Stromal cell of bone marrow (primary cell): ENCODE measurements at regions not wholly inside any gene's neighbourhood (a gene's known extent, or its start where the extent isn't known, plus 50 kb on each side); places are given as distances from the start of the nearest gene placed in this dataset.
"Not testable (repeated sequence)": the region's sequence is repeated elsewhere in the genome, so short reads cannot be mapped to it uniquely, and the experiment has no call there.

ENCODE experiments used
- DNase-seq: peaks from one replicate; pipeline ENCODE4 v3.0.0-alpha.2; 2012; ENCODE audit warnings: low read depth

- no peak for DNase-seq
Measured at GRCh38 chr7:49669692-49670260, 103.7 kb upstream of the VWC2 start.

GRCh38 chr7:49670991-49671390, 102.4 kb upstream of the VWC2 start:
- DNase-seq: no peak

GRCh38 chr7:49692516-49692915, 80.9 kb upstream of the VWC2 start:
- no peak for DNase-seq

GRCh38 chr7:49695971-49696370, 77.5 kb upstream of the VWC2 start:
- no peak for DNase-seq

- DNase-seq: no peak
Measured at GRCh38 chr7:49700841-49701240, 72.6 kb upstream of the VWC2 start.

- no peak for DNase-seq
Measured at GRCh38 chr7:49702099-49702498, 71.3 kb upstream of the VWC2 start.

GRCh38 chr7:49703337-49703736, 70.1 kb upstream of the VWC2 start:
- DNase-seq: no peak

GRCh38 chr7:49703881-49704280, 69.6 kb upstream of the VWC2 start:
- no peak for DNase-seq

- DNase-seq: no peak
Measured at GRCh38 chr7:49706106-49706505, 67.3 kb upstream of the VWC2 start.

GRCh38 chr7:49707891-49708290, 65.5 kb upstream of the VWC2 start:
- no peak for DNase-seq

- DNase-seq: no peak
Measured at GRCh38 chr7:49708590-49708989, 64.8 kb upstream of the VWC2 start.

GRCh38 chr7:49711072-49711723, 62.2 kb upstream of the VWC2 start:
- DNase-seq: not testable (repeated sequence)

- no peak for DNase-seq
Measured at GRCh38 chr7:49714182-49714581, 59.3 kb upstream of the VWC2 start.

- DNase-seq: no peak
Measured at GRCh38 chr7:49715486-49715885, 58.0 kb upstream of the VWC2 start.

- no peak for DNase-seq
Measured at GRCh38 chr7:49717547-49717946, 55.9 kb upstream of the VWC2 start.

GRCh38 chr7:49718760-49719159, 54.7 kb upstream of the VWC2 start:
- no peak for DNase-seq

- DNase-seq: no peak
Measured at GRCh38 chr7:49721441-49721840, 52.0 kb upstream of the VWC2 start.
